ENCODE measurements at regions not wholly inside any gene's neighbourhood (a gene's known extent, or its start where the extent isn't known, plus 50 kb on each side); places are given as distances from the start of the nearest gene placed in this dataset.

DNA sequence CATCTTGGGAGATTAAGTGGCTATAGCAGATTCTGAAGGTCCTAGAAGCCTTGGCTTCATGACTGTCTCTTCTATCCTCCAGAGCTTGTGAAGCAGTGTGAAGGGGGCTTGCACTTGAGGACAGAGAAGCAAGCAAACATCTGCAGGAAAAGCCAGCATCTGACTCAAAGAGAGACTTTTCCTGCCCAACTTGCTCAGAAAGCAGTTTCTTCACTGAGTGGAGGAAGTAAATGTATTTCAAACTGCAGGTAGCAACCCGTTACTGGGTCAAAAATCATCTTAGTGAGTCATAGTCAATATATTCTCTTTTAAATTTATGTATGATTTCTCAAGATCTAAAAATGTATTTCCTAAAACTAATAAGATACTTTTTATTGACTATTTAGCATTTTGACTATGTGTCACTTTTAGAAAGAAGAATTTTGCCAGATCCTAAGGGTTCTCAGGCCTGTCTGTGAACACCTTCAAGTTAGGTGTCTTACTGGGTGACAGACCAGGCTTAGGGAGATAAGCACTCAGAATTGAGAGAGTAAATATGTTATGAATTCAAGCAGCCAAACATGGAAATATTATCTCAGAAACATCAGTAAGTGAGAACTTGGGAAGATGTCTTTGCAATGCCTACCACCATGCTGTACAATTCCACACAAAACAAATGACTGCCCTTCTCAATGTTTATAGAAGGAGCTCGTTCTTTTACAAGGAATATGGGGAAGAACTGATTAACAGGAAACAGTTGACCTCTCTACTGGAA is 72.6 kb upstream of the DMAC1 start:
- Histone ChIP-seq H3K4me3 (no peak overlapping the region), H2AFZ (no peak overlapping the region), H3K9me3 (ENCODE audit: low read depth) (no peaks in the 10 kb centered on the region)

GRCh38 chr9:7869340-7869739 is 69.8 kb upstream of the DMAC1 start:
- DNase-seq, result no peak
- Histone ChIP-seq H3K79me2 (ENCODE audit: insufficient read depth) (no peaks in the 10 kb centered on the region), H3K4me2 (ENCODE audit: unreplicated experiment) (no peak overlapping the region), H3K9ac (no peak overlapping the region), H4K20me1 (ENCODE audit: insufficient read depth) (no peaks in the 10 kb centered on the region), H3K4me1 (ENCODE audit: insufficient read depth) (no peaks in the 10 kb centered on the region), H3K27ac (no peak overlapping the region), H3K9me3 (ENCODE audit: low read depth) (no peaks in the 10 kb centered on the region), H3K27me3 (replicated peaks; ENCODE audit: insufficient read depth) (no peaks in the 10 kb centered on the region), H3F3A (ENCODE audit: insufficient read depth) (no peaks in the 10 kb centered on the region), H3K9me2 (ENCODE audit: insufficient read depth) (no peaks in the 10 kb centered on the region), H3K4me3 (no peak overlapping the region), H2AFZ (no peak overlapping the region), H3K36me3 (ENCODE audit: low read depth) (no peaks in the 10 kb centered on the region)
- 32 to 37% methylated on average over 2 of the region's 2 CpGs for WGBS, 2 experiments (ENCODE audit: low coverage in 1 of 2, low lambda C conversion rate in 2 of 2, missing lambda C conversion rate in 2 of 2)
- in situ Hi-C loops (cut with MboI), result no loop called here
- TF ChIP-seq EZH2 (IDR thresholded peaks at IDR 0.05; ENCODE audit: insufficient read depth, poor library complexity, severe bottlenecking) (no peak), EZH2phosphoT487 (IDR thresholded peaks at IDR 0.05; ENCODE audit: insufficient read depth, low read depth) (no peak)

More for the DNA sequence above, 72.6 kb upstream of the DMAC1 start:
- Histone ChIP-seq H3K9me2 (ENCODE audit: insufficient read depth) (no peaks in the 10 kb centered on the region), H3K4me1 (ENCODE audit: insufficient read depth) (no peaks in the 10 kb centered on the region), H3F3A (ENCODE audit: insufficient read depth) (no peaks in the 10 kb centered on the region), H3K79me2 (ENCODE audit: insufficient read depth) (no peaks in the 10 kb centered on the region), H3K9ac (no peak overlapping the region), H4K20me1 (ENCODE audit: insufficient read depth) (no peaks in the 10 kb centered on the region), H3K27ac (no peak overlapping the region), H3K4me2 (ENCODE audit: unreplicated experiment) (no peak overlapping the region), H3K36me3 (ENCODE audit: low read depth) (no peaks in the 10 kb centered on the region), H3K27me3 (replicated peaks; ENCODE audit: insufficient read depth) (no peaks in the 10 kb centered on the region)
- TF ChIP-seq EZH2phosphoT487 (IDR thresholded peaks at IDR 0.05; ENCODE audit: insufficient read depth, low read depth) (no peak), EZH2 (IDR thresholded peaks at IDR 0.05; ENCODE audit: insufficient read depth, poor library complexity, severe bottlenecking) (no peak)
- 3 to 9% methylated on average over 2 of the region's 2 CpGs for WGBS, 2 experiments (ENCODE audit: low coverage in 1 of 2, low lambda C conversion rate in 2 of 2, missing lambda C conversion rate in 2 of 2)
- no peak for DNase-seq
- in situ Hi-C loops (cut with MboI), result no loop called here

DNA sequence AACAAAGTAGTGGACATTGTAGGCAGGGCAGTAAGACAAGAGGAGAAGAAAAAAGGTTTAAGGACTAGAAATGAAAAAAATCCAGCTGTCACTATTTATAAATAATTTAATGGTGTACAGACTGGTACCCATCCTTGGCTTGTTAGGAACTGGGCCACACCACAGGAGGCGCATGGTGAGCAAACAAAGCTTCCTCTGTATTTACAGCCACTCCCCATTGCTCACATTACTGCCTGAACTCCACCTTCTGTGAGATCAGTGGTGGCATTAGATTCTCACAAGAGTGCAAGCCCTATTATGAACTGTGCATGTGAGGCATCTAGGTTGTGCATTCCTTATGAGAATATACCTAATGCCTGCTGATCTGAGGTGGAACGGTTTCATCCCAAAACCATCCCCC is 62.6 kb upstream of the DMAC1 start:
- H3K9me2 ChIP-seq (ENCODE audit: insufficient read depth), result no peaks in the 10 kb centered on the region
- no peaks in the 10 kb centered on the region for H3K4me1 ChIP-seq (ENCODE audit: insufficient read depth)
- H3K4me3 ChIP-seq, result no peak overlapping the region
- H4K20me1 ChIP-seq (ENCODE audit: insufficient read depth), result no peaks in the 10 kb centered on the region
- TF ChIP-seq EZH2 (IDR thresholded peaks at IDR 0.05; ENCODE audit: insufficient read depth, poor library complexity, severe bottlenecking), result no peak
- TF ChIP-seq EZH2phosphoT487 (IDR thresholded peaks at IDR 0.05; ENCODE audit: insufficient read depth, low read depth), result no peak
- WGBS, 2 experiments (ENCODE audit: low coverage in 1 of 2, low lambda C conversion rate in 2 of 2, missing lambda C conversion rate in 2 of 2), result 22% methylated on average over 2 of the region's 2 CpGs
- H3K4me2 ChIP-seq (ENCODE audit: unreplicated experiment), result no peak overlapping the region
- H3K9me3 ChIP-seq (ENCODE audit: low read depth), result no peaks in the 10 kb centered on the region
- DNase-seq, result no peak
- H3F3A ChIP-seq (ENCODE audit: insufficient read depth), result no peaks in the 10 kb centered on the region
- no peaks in the 10 kb centered on the region for H3K79me2 ChIP-seq (ENCODE audit: insufficient read depth)
- no peak overlapping the region for H2AFZ ChIP-seq
- H3K27me3 ChIP-seq (replicated peaks; ENCODE audit: insufficient read depth), result no peaks in the 10 kb centered on the region
- H3K36me3 ChIP-seq (ENCODE audit: low read depth), result no peaks in the 10 kb centered on the region
- in situ Hi-C loops (cut with MboI), result no loop called here
- H3K9ac ChIP-seq, result no peak overlapping the region
- H3K27ac ChIP-seq, result no peak overlapping the region

DNA sequence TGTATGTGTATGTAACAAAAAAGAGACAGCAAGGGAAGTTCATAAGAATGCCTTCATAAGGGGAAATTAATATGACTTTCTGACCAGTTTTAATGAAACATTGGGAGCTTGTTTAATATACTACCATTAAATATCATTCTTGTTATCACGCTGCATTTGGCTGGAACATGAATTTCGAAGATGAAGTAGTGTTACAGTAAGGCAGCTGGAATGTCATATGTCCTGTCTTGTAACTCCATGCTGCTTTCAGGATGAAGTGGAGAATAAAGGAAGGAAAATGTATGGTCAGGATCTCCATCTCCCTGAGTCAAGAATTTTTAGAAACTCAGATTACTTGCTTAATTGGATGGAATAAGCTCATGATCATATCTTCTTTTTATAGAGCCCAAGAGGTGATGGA is 61.5 kb upstream of the DMAC1 start:
- no peaks in the 10 kb centered on the region for H3K79me2 ChIP-seq (ENCODE audit: insufficient read depth)
- in situ Hi-C loops (cut with MboI), result no loop called here
- no peak overlapping the region for H3K27ac ChIP-seq
- H3K4me1 ChIP-seq (ENCODE audit: insufficient read depth), result no peaks in the 10 kb centered on the region
- no peaks in the 10 kb centered on the region for H3K36me3 ChIP-seq (ENCODE audit: low read depth)
- H3K9me3 ChIP-seq (ENCODE audit: low read depth), result no peaks in the 10 kb centered on the region
- no peaks in the 10 kb centered on the region for H3K9me2 ChIP-seq (ENCODE audit: insufficient read depth)
- no peak overlapping the region for H3K4me3 ChIP-seq
- H3K4me2 ChIP-seq (ENCODE audit: unreplicated experiment), result no peak overlapping the region
- WGBS, 2 experiments (ENCODE audit: low coverage in 1 of 2, low lambda C conversion rate in 2 of 2, missing lambda C conversion rate in 2 of 2), result 11% methylated on average over 2 of the region's 2 CpGs
- no peak for TF ChIP-seq EZH2phosphoT487 (IDR thresholded peaks at IDR 0.05; ENCODE audit: insufficient read depth, low read depth)
- TF ChIP-seq EZH2 (IDR thresholded peaks at IDR 0.05; ENCODE audit: insufficient read depth, poor library complexity, severe bottlenecking), result no peak
- DNase-seq, result no peak
- no peak overlapping the region for H2AFZ ChIP-seq
- H3K9ac ChIP-seq, result no peak overlapping the region
- no peaks in the 10 kb centered on the region for H3K27me3 ChIP-seq (replicated peaks; ENCODE audit: insufficient read depth)
- H3F3A ChIP-seq (ENCODE audit: insufficient read depth), result no peaks in the 10 kb centered on the region
- H4K20me1 ChIP-seq (ENCODE audit: insufficient read depth), result no peaks in the 10 kb centered on the region
